Endothelial cell of umbilical vein (primary cell): ENCODE measurements at regions not wholly inside any gene's neighbourhood (a gene's known extent, or its start where the extent isn't known, plus 50 kb on each side); places are given as distances from the start of the nearest gene placed in this dataset.

Experiments used
- BruUV-seq: library from RNA; stranded (reverse); fragments of 400-500 nt; replicated peaks from 2 replicates; lab custom pipeline; 2021; lab: Mats Ljungman, UMichigan
- CTCF ChIA-PET: fragments of 300-600, 350-600 bp; sonication (Branson Sonifier 250); formaldehyde crosslinking; loops from one replicate; lab custom pipeline; 2021; ENCODE audit warnings: antibody characterized with exemption, inconsistent platforms; lab: Charles Lee
- POLR2A ChIA-PET: fragments of 300-600, 350-600 bp; sonication (Branson Sonifier 250); formaldehyde crosslinking; loops from one replicate; lab custom pipeline; 2021; ENCODE audit warnings: antibody characterized with exemption, inconsistent platforms; lab: Charles Lee
- DNase-seq: peaks from one replicate; pipeline ENCODE4 v3.0.0-alpha.2; 2011; ENCODE audit warnings: low read depth, low spot score
- FAIRE-seq: peaks from 2 replicates; lab custom pipeline; 2011; peaks lifted over from hg19 to GRCh38; lab: Jason Lieb, UNC
- H2AFZ ChIP-seq: 2 replicates; pipeline ENCODE4 v1.6.0; 2012; ENCODE audit warnings: low read depth, low read length, control low read depth, inconsistent platforms
- H3K27ac ChIP-seq: 2 replicates; pipeline ENCODE4 v1.5.1; 2011; ENCODE audit warnings: low read depth, mild to moderate bottlenecking, control low read depth, low read length, moderate library complexity; ENCODE audit not compliant: insufficient read depth
- H3K27me3 ChIP-seq, 2 experiments: 2 replicates each; pipeline versions ENCODE4 v1.6.0 to v1.6.1; 2011; ENCODE audit warnings: low read length in 2 of 2, mixed read lengths in 1 of 2; ENCODE audit not compliant: control insufficient read depth in 2 of 2, insufficient read depth in 2 of 2
- H3K36me3 ChIP-seq, 2 experiments: 2 replicates in 1 of 2; 3 replicates in 1 of 2; pipeline ENCODE4 v1.5.1; 2011; ENCODE audit warnings: low read length in 2 of 2, mild to moderate bottlenecking in 1 of 2, moderate library complexity in 1 of 2; ENCODE audit not compliant: control insufficient read depth in 2 of 2, insufficient read depth in 2 of 2; ENCODE audit errors: extremely low read depth in 1 of 2
- H3K4me1 ChIP-seq: 3 replicates; pipeline ENCODE4 v1.5.1; 2011; ENCODE audit warnings: mild to moderate bottlenecking, low read length; ENCODE audit not compliant: control insufficient read depth, insufficient read depth; ENCODE audit errors: extremely low read depth
- H3K4me2 ChIP-seq: 2 replicates; pipeline ENCODE4 v1.6.1; 2011; ENCODE audit warnings: low read length, control low read depth, mixed read lengths; ENCODE audit not compliant: insufficient read depth
- H3K4me3 ChIP-seq, 3 experiments: fragments of 200-600 bp in 1 of 3; sonication (generic), shearing (Covaris generic) in 1 of 3; replicated peaks in 1 of 3; 2 replicates each; pipeline ENCODE4 v1.5.1; 2011 to 2016; ENCODE audit warnings: control low read depth in 3 of 3, low read length in 3 of 3, mild to moderate bottlenecking in 2 of 3, inconsistent platforms in 1 of 3, low read depth in 1 of 3, moderate library complexity in 1 of 3; ENCODE audit not compliant: insufficient read depth in 1 of 3
- H3K79me2 ChIP-seq: 2 replicates; pipeline ENCODE4 v1.6.0; 2012; ENCODE audit warnings: low read length, inconsistent platforms; ENCODE audit not compliant: control insufficient read depth, insufficient read depth
- H3K9ac ChIP-seq: replicated peaks from 2 replicates; pipeline ENCODE3; 2011; ENCODE audit warnings: low read length, control low read depth; ENCODE audit not compliant: insufficient read depth; ENCODE audit errors: extremely low read depth
- H3K9me1 ChIP-seq: replicated peaks from 3 replicates; pipeline ENCODE4 v1.6.0; 2011; ENCODE audit warnings: mild to moderate bottlenecking, low read length; ENCODE audit not compliant: control insufficient read depth, insufficient read depth; ENCODE audit errors: extremely low read depth
- H3K9me3 ChIP-seq: replicated peaks from 2 replicates; pipeline ENCODE4 v1.5.1; 2012; ENCODE audit warnings: low read length, inconsistent platforms; ENCODE audit not compliant: control insufficient read depth, insufficient read depth
- H4K20me1 ChIP-seq: replicated peaks from 2 replicates; pipeline ENCODE3; 2011; ENCODE audit warnings: mild to moderate bottlenecking, low read length; ENCODE audit not compliant: control insufficient read depth, insufficient read depth; ENCODE audit errors: extremely low read depth
- CTCF ChIP-seq, 2 donors: IDR thresholded peaks; 1 replicate in 1 of 2; 2 replicates in 1 of 2; pipeline ENCODE4 v1.5.1; 2011; ENCODE audit warnings: low read length in 2 of 2, mild to moderate bottlenecking in 2 of 2, moderate library complexity in 2 of 2, control low read depth in 1 of 2, inconsistent platforms in 1 of 2, low read depth in 1 of 2; ENCODE audit not compliant: insufficient read depth in 1 of 2; ENCODE audit errors: extremely low read depth in 1 of 2
- EZH2 ChIP-seq: IDR thresholded peaks from 2 replicates; pipeline ENCODE4 v1.6.1; 2012; ENCODE audit warnings: borderline replicate concordance, low read depth, mild to moderate bottlenecking, moderate library complexity, low read length, inconsistent platforms; ENCODE audit not compliant: severe bottlenecking
- FOS ChIP-seq: IDR thresholded peaks from 2 replicates; pipeline ENCODE4 v1.6.1; 2011; ENCODE audit warnings: mild to moderate bottlenecking, low read length, moderate library complexity, borderline replicate concordance; ENCODE audit not compliant: insufficient read depth
- GATA2 ChIP-seq: IDR thresholded peaks from 2 replicates; pipeline ENCODE4 v1.7.0; 2011; ENCODE audit warnings: low read depth, mild to moderate bottlenecking, moderate library complexity, mixed read lengths, low read length; ENCODE audit not compliant: insufficient read length, insufficient read depth
- JUN ChIP-seq: IDR thresholded peaks from 2 replicates; pipeline ENCODE4 v1.6.1; 2011; ENCODE audit warnings: borderline replicate concordance, low read depth; ENCODE audit not compliant: insufficient read length, insufficient read depth
- MAX ChIP-seq: IDR thresholded peaks from 2 replicates; pipeline ENCODE4 v1.6.1; 2011; ENCODE audit not compliant: insufficient read depth, insufficient read length
- MYC ChIP-seq: IDR thresholded peaks from one replicate; pipeline ENCODE4 v1.6.1; 2011; ENCODE audit warnings: mild to moderate bottlenecking, low read depth, low read length
- POLR2A ChIP-seq: IDR thresholded peaks from 2 replicates; pipeline ENCODE4 v1.6.1; 2012; ENCODE audit warnings: low read depth, mild to moderate bottlenecking, control low read depth, low read length
- POLR2AphosphoS5 ChIP-seq: IDR thresholded peaks from 2 replicates; pipeline ENCODE4 v1.6.1; 2012; ENCODE audit warnings: low read depth, mild to moderate bottlenecking, control low read depth, low read length, moderate library complexity; ENCODE audit not compliant: insufficient read depth
- dilution Hi-C: fragments of 300-500 bp; cut with MboI; formaldehyde crosslinking; loops from one replicate; pipeline ENCODE4 v1.15.0; 2019; ENCODE audit warnings: low sequenced_read_pairs; ENCODE audit not compliant: extremely low pct_ligation_motif_present
- intact Hi-C: fragments of 100-400 bp; cut with micrococcal nuclease; formaldehyde crosslinking; loops from one replicate; pipeline ENCODE4 v1.10.0; 2022

GRCh38 chr18:78859686-78860085 lies 119.9 kb upstream of the SALL3 start:
- Histone ChIP-seq H3K4me2 (no peak overlapping the region), H3K9me1 (no peaks in the 10 kb centered on the region), H2AFZ (no peak overlapping the region), H3K79me2 (no peaks in the 10 kb centered on the region), H3K9ac (no peak overlapping the region), H3K4me3 (no peak overlapping the region), H3K27ac (no peak overlapping the region), H3K4me1 (no peaks in the 10 kb centered on the region), H3K36me3 (no peaks in the 10 kb centered on the region), H3K9me3 (peaks cover 13% of the 10 kb centered on the region), H4K20me1 (no peaks in the 10 kb centered on the region), H3K27me3 (no peaks in the 10 kb centered on the region)
- POLR2A ChIA-PET = no interaction called here
- no peak for FAIRE-seq
- no peak for DNase-seq
- intact Hi-C loops (no loop called here), dilution Hi-C loops (no loop called here)
- no peak for TF ChIP-seq POLR2AphosphoS5
- no peak for TF ChIP-seq MAX
- no peak for TF ChIP-seq EZH2
- TF ChIP-seq JUN = no peak
- no peak for TF ChIP-seq GATA2
- CTCF ChIA-PET = no interaction called here
- BruUV-seq = no TSS peak

- DNase-seq = no peak
- Histone ChIP-seq H3K27me3 (no peaks in the 10 kb centered on the region), H4K20me1 (no peaks in the 10 kb centered on the region), H2AFZ (no peak overlapping the region), H3K27ac (no peak overlapping the region), H3K9ac (no peak overlapping the region), H3K9me1 (no peaks in the 10 kb centered on the region), H3K4me3 (no peak overlapping the region), H3K79me2 (no peaks in the 10 kb centered on the region), H3K4me1 (no peaks in the 10 kb centered on the region), H3K9me3 (peaks cover 11% of the 10 kb centered on the region), H3K4me2 (no peak overlapping the region), H3K36me3 (no peaks in the 10 kb centered on the region)
- intact Hi-C loops (no loop called here), dilution Hi-C loops (no loop called here)
- no peak for FAIRE-seq
- TF ChIP-seq CTCF (IDR thresholded peaks at IDR 0.05; ENCODE audit: extremely low read depth in 1 of 2, insufficient read depth in 1 of 2, low read depth in 1 of 2, low read length in 2 of 2) = no peak
- TF ChIP-seq MAX = no peak
- TF ChIP-seq FOS = no peak
- TF ChIP-seq MYC = no peak
- TF ChIP-seq POLR2A = no peak
- TF ChIP-seq GATA2 = no peak
- no peak for TF ChIP-seq JUN
- no TSS peak for BruUV-seq
- ChIA-PET CTCF (no interaction called here), POLR2A (no interaction called here)
Observed at GRCh38 chr18:78860117-78860516, 119.5 kb upstream of the SALL3 start.
